Loucy (cell line): ENCODE measurements at regions not wholly inside any gene's neighbourhood (a gene's known extent, or its start where the extent isn't known, plus 50 kb on each side); places are given as distances from the start of the nearest gene placed in this dataset.

Experiments
- CTCF ChIP-seq: fragments of 200-600 bp; sonication (generic); conservative IDR thresholded peaks from 2 replicates; pipeline ENCODE4 v1.5.1; 2014; ENCODE audit warnings: mild to moderate bottlenecking, antibody characterized with exemption, low read length
- EZH2phosphoT487 ChIP-seq: fragments of 200-600 bp; IDR thresholded peaks from 2 replicates; pipeline ENCODE4 v1.6.1; 2018; ENCODE audit warnings: antibody characterized with exemption, mild to moderate bottlenecking, moderate library complexity, borderline replicate concordance

DNA sequence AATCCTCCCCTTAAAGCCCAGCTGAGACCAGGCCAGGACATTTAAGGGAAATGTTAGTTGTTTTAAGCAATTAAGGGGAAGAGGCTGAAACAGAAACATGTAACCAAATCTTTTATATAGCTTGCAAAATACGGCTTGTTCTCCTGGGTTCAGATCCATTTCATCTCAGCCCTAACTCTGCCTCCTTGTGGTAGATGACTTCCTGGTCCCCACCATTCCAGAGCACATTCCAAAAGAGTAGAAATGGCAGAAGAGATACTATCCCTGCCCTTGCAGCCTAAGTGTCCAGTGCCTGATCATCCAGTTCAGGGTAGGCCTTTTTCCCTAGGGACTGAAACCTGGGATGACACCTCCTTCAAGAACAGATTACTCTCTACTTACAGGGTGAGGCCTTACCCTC, 266.2 kb upstream of the VEPH1 start:
- TF ChIP-seq CTCF (no peak), EZH2phosphoT487 (no peak)
